Adrenal gland (tissue), 9 donors: ENCODE measurements at regions not wholly inside any gene's neighbourhood (a gene's known extent, or its start where the extent isn't known, plus 50 kb on each side); places are given as distances from the start of the nearest gene placed in this dataset.

Experiments used
- DNase-seq, 7 donors: peaks; one replicate each; pipeline ENCODE4 v3.0.0-alpha.2; 2019 to 2020
- H3K27ac ChIP-seq, 5 donors: fragments of 200-600 bp; sonication (generic) in 4 of 5; 1 replicate in 3 of 5; 2 replicates in 2 of 5; pipeline versions ENCODE4 v1.5.1 to v1.8.0; 2016 to 2020; ENCODE audit warnings: mild to moderate bottlenecking in 1 of 5
- H3K27me3 ChIP-seq: fragments of 200-600 bp; 2 replicates; pipeline ENCODE4 v1.8.0; 2021
- H3K36me3 ChIP-seq, 2 donors: fragments of 200-600 bp; replicated peaks in 1 of 2; 1 replicate in 1 of 2; 2 replicates in 1 of 2; pipeline versions ENCODE4 v1.5.1 to v1.8.0; 2018 to 2022
- H3K4me1 ChIP-seq, 2 donors: fragments of 200-600 bp; replicated peaks in 1 of 2; 1 replicate in 1 of 2; 2 replicates in 1 of 2; pipeline versions ENCODE4 v1.5.1 to v1.8.0; 2018 to 2021
- H3K4me3 ChIP-seq, 4 donors: fragments of 200-600 bp; sonication (generic) in 3 of 4; one replicate each; pipeline ENCODE4 v1.5.1; 2016 to 2018
- H3K9me3 ChIP-seq, 3 donors: fragments of 200-600 bp; sonication (generic) in 1 of 3; replicated peaks in 1 of 3; 1 replicate in 2 of 3; 2 replicates in 1 of 3; pipeline versions ENCODE4 v1.5.1 to v1.8.0; 2016 to 2021
- POLR2A ChIP-seq, 2 donors: fragments of 450-650 bp; IDR thresholded peaks; one replicate each; pipeline ENCODE4 v1.6.1; 2017; ENCODE audit warnings: antibody characterized with exemption in 2 of 2, mild to moderate bottlenecking in 2 of 2, moderate library complexity in 1 of 2
- whole genome bisulfite sequencing, 4 donors: extraction: QIAGEN DNeasy Blood & Tissue Kit in 2 of 4; methylation state at CpG; one replicate each; pipeline versions ENCODE4 v1.1.5 to v1.1.7; 2013 to 2017; 5-methylcytosine and 5-hydroxymethylcytosine counted together
- intact Hi-C, 2 donors: fragments of 100-400 bp; cut with DNase I; formaldehyde crosslinking; loops; one replicate each; pipeline versions ENCODE4 v1.14.1 to v1.15.0; 2022 to 2023
- TF ChIP-seq, protein P1 (sequence below), 6 experiments: fragments of 450-650 bp in 4 of 6; fragments of 200-600 bp in 2 of 6; sonication (generic) in 1 of 6; IDR thresholded peaks; 1 replicate in 5 of 6; 2 replicates in 1 of 6; pipeline versions ENCODE4 v1.5.1 to v1.8.0; 2016 to 2021; ENCODE audit warnings: antibody characterized with exemption in 6 of 6, mild to moderate bottlenecking in 2 of 6, moderate library complexity in 1 of 6
- donor health status: healthy with polysubstance abuse.
- donor health status: Bipolar disorder and iron deficiency.
- donor health status: DM: yes; HTN: yes; CAD: no.
- donor health status: DM: no; HTN: no; CAD: no.
- donor health status: DM: no; HTN: no; CAD: no.

DNA sequence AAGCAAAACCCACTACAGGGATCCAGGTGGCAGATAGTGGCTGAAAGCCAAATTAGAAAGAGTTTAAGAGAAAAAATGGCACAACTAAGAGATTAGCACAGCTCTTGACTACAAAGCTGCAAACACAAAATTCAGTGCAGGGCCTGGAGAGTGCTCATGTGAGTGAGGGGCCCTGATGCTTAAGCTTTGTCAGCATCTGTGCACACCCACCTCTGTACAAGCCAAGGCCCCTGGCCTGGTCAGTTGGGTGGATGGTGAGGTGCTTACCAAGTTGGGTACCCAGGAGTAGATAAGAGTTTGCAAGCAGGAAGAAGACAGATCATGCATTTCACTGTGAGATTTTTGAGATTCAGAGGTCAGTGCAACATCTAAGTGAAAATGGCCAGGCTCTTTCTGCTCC is 62.7 kb upstream of the ATP1B1 start:
- intact Hi-C loops = no loop called here
- Histone ChIP-seq H3K27ac (peak overlapping the region in 2 of 5 donors; percentile 13 to 40), H3K36me3 (no peaks in the 10 kb centered on the region), H3K4me1 (peaks cover 0 to 11% of the 10 kb centered on the region in 2 donors), H3K9me3 (no peaks in the 10 kb centered on the region), H3K4me3 (no peak overlapping the region), H3K27me3 (no peaks in the 10 kb centered on the region)
- DNase-seq = no peak
- no peak for TF ChIP-seq POLR2A (IDR thresholded peaks at IDR 0.05)
- TF ChIP-seq, protein P1, sequence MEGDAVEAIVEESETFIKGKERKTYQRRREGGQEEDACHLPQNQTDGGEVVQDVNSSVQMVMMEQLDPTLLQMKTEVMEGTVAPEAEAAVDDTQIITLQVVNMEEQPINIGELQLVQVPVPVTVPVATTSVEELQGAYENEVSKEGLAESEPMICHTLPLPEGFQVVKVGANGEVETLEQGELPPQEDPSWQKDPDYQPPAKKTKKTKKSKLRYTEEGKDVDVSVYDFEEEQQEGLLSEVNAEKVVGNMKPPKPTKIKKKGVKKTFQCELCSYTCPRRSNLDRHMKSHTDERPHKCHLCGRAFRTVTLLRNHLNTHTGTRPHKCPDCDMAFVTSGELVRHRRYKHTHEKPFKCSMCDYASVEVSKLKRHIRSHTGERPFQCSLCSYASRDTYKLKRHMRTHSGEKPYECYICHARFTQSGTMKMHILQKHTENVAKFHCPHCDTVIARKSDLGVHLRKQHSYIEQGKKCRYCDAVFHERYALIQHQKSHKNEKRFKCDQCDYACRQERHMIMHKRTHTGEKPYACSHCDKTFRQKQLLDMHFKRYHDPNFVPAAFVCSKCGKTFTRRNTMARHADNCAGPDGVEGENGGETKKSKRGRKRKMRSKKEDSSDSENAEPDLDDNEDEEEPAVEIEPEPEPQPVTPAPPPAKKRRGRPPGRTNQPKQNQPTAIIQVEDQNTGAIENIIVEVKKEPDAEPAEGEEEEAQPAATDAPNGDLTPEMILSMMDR (IDR thresholded peaks at IDR 0.05) = no peak

DNA sequence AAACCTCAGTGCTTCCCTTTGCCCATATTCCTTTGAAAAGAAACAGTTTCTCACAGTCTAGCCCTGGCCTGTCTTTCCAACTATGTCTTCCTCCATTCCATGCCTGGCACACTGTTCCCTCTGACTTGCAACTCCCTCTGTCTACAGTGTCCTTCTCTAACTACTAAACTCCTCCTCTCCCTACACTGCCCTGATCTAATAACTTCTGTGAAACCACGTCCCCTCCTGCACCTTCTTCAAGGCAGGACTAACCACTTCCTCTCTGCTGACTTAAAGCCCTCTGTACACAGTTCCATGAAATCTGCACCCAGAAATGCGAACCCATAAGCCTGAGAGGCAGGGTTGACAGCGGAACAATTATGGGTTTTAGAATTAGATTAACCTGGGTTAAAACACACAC is 62.2 kb upstream of the ATP1B1 start:
- H3K4me1 ChIP-seq = peaks cover 0 to 11% of the 10 kb centered on the region in 2 donors
- no peaks in the 10 kb centered on the region for H3K36me3 ChIP-seq
- H3K4me3 ChIP-seq = no peak overlapping the region
- H3K27ac ChIP-seq = peak overlapping the region in 2 of 5 donors; percentile 13 to 40
- intact Hi-C loops = no loop called here
- H3K9me3 ChIP-seq = no peaks in the 10 kb centered on the region
- TF ChIP-seq, protein P1 (IDR thresholded peaks at IDR 0.05) = no peak
- no peak for TF ChIP-seq POLR2A (IDR thresholded peaks at IDR 0.05)
- peak in 1 of 7 donors; percentile 21 for DNase-seq
- H3K27me3 ChIP-seq = no peaks in the 10 kb centered on the region
- 62 to 81% (median 68%) methylated on average over 3 of the region's 3 CpGs for WGBS, 4 donors

DNA sequence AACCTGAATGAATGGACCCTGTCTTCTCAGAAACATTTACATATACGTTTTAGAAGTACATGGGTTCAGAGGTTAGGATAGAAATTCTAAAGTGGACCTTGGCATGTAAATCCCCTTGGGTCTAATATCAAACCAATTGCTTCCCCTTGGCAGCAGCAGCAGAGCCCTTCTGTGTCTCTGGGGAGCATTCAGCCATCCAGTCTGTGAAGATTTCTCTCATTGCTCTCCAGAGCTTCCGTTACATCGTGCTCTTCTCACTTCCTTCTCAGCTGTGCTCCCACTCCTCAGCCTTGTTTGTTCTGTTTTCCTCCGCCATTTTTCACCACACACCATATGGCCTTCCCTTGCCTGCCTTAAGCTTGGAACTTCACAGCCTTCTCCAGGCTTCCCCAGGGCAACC is 61.5 kb upstream of the ATP1B1 start:
- Histone ChIP-seq H3K9me3 (no peaks in the 10 kb centered on the region), H3K36me3 (no peaks in the 10 kb centered on the region), H3K4me1 (peaks cover 0 to 11% of the 10 kb centered on the region in 2 donors), H3K27ac (peak overlapping the region in 1 of 5 donors; percentile 40), H3K4me3 (no peak overlapping the region), H3K27me3 (no peaks in the 10 kb centered on the region)
- DNase-seq = no peak
- 66 to 78% (median 73%) methylated on average over 4 of the region's 4 CpGs for WGBS, 4 donors
- TF ChIP-seq POLR2A (IDR thresholded peaks at IDR 0.05) = no peak
- TF ChIP-seq, protein P1 (IDR thresholded peaks at IDR 0.05) = no peak
- intact Hi-C loops = no loop called here

DNA sequence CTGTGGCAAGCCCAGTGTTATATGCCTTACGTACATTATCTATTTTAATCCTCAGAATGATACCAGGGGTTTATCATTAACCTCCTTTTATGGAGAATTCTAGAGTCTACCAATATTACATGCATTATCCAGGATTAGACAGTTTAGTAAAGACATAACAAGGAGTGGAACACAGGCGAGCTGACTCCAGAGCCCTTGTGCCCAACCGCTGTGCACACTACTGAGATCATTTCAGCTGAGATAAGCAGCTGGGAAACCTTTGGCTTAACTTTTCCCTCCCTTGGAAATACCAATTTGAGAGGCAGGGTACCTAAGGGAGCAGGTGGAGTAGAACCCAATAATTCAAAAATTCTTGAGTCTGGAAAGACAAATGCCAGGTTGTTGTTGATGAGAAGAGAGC is 59.8 kb upstream of the ATP1B1 start:
- TF ChIP-seq, protein P1 (IDR thresholded peaks at IDR 0.05) = no peak
- TF ChIP-seq POLR2A (IDR thresholded peaks at IDR 0.05) = no peak
- DNase-seq = no peak
- 93 to 98% (median 97%) methylated on average over 3 of the region's 3 CpGs for WGBS, 4 donors
- Histone ChIP-seq H3K4me3 (no peak overlapping the region), H3K27me3 (no peaks in the 10 kb centered on the region), H3K4me1 (peaks cover 0 to 11% of the 10 kb centered on the region in 2 donors), H3K36me3 (no peaks in the 10 kb centered on the region), H3K27ac (no peak overlapping the region), H3K9me3 (no peaks in the 10 kb centered on the region)
- intact Hi-C loops = no loop called here
